Peyer's patch (tissue), 4 donors: ENCODE measurements at regions not wholly inside any gene's neighbourhood (a gene's known extent, or its start where the extent isn't known, plus 50 kb on each side); places are given as distances from the start of the nearest gene placed in this dataset.

Experiments
- DNase-seq, 3 donors: peaks; one replicate each; pipeline ENCODE4 v3.0.0-alpha.2; 2017 to 2019
- H3K27ac ChIP-seq, 4 donors: fragments of 200-600 bp; sonication (generic); one replicate each; pipeline ENCODE4 v1.5.1; 2016 to 2019
- H3K27me3 ChIP-seq, 2 donors: fragments of 200-600 bp; sonication (generic); one replicate each; pipeline ENCODE4 v1.5.1; 2019
- H3K36me3 ChIP-seq, 3 donors: fragments of 200-600 bp; sonication (generic); one replicate each; pipeline ENCODE4 v1.5.1; 2016 to 2019
- H3K4me1 ChIP-seq, 4 donors: fragments of 200-600 bp; sonication (generic); one replicate each; pipeline ENCODE4 v1.5.1; 2016 to 2019
- H3K4me3 ChIP-seq, 4 donors: fragments of 200-600 bp; sonication (generic); 1 replicate in 3 of 4; 2 replicates in 1 of 4; pipeline ENCODE4 v1.5.1; 2016 to 2019; ENCODE audit warnings: mild to moderate bottlenecking in 1 of 4
- H3K9me3 ChIP-seq, 4 donors: fragments of 200-600 bp; sonication (generic); one replicate each; pipeline ENCODE4 v1.5.1; 2016 to 2019; ENCODE audit warnings: mild to moderate bottlenecking in 1 of 4
- POLR2A ChIP-seq, 2 donors: fragments of 450-650 bp; IDR thresholded peaks; one replicate each; pipeline ENCODE4 v1.5.1; 2017; ENCODE audit warnings: antibody characterized with exemption in 2 of 2, mild to moderate bottlenecking in 2 of 2, moderate library complexity in 2 of 2
- TF ChIP-seq, protein P1 (sequence below), 6 experiments: fragments of 450-650 bp in 4 of 6; fragments of 200-600 bp in 2 of 6; sonication (generic) in 1 of 6; IDR thresholded peaks; one replicate each; pipeline ENCODE4 v1.5.1; 2017 to 2019; ENCODE audit warnings: antibody characterized with exemption in 6 of 6, mild to moderate bottlenecking in 3 of 6, moderate library complexity in 1 of 6

- TF ChIP-seq POLR2A (IDR thresholded peaks at IDR 0.05) = no peak
- TF ChIP-seq, protein P1, sequence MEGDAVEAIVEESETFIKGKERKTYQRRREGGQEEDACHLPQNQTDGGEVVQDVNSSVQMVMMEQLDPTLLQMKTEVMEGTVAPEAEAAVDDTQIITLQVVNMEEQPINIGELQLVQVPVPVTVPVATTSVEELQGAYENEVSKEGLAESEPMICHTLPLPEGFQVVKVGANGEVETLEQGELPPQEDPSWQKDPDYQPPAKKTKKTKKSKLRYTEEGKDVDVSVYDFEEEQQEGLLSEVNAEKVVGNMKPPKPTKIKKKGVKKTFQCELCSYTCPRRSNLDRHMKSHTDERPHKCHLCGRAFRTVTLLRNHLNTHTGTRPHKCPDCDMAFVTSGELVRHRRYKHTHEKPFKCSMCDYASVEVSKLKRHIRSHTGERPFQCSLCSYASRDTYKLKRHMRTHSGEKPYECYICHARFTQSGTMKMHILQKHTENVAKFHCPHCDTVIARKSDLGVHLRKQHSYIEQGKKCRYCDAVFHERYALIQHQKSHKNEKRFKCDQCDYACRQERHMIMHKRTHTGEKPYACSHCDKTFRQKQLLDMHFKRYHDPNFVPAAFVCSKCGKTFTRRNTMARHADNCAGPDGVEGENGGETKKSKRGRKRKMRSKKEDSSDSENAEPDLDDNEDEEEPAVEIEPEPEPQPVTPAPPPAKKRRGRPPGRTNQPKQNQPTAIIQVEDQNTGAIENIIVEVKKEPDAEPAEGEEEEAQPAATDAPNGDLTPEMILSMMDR (IDR thresholded peaks at IDR 0.05) = no peak
- DNase-seq = no peak
- no peaks in the 10 kb centered on the region for H3K4me1 ChIP-seq
- H3K4me3 ChIP-seq = no peak overlapping the region
- H3K9me3 ChIP-seq = no peaks in the 10 kb centered on the region
- no peak overlapping the region for H3K27ac ChIP-seq
- no peaks in the 10 kb centered on the region for H3K36me3 ChIP-seq
- no peaks in the 10 kb centered on the region for H3K27me3 ChIP-seq
Observed at GRCh38 chr12:60872850-60873713, 1277.3 kb downstream of the SLC16A7 start.

DNA sequence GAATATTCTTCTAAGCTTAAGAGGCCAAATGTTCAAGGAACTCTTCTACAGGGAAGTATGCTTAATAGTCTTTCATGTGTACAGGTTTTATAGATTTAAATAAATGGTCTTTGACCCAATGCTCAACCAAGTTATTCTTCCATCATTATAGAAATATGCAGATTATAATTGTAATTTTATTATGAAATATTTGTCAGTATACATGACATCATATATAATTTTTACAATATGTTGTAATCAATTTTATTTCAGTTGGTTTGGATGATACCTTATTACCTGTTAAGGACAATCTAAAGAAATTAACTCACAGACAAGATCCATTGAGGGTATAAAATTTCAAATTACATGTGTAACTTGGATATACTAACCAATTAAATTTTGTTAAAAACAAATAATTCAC lies 1278.3 kb downstream of the SLC16A7 start:
- TF ChIP-seq POLR2A (IDR thresholded peaks at IDR 0.05) = no peak
- TF ChIP-seq, protein P1 (IDR thresholded peaks at IDR 0.05) = no peak
- no peaks in the 10 kb centered on the region for H3K36me3 ChIP-seq
- no peak overlapping the region for H3K4me3 ChIP-seq
- H3K9me3 ChIP-seq = no peaks in the 10 kb centered on the region
- no peaks in the 10 kb centered on the region for H3K4me1 ChIP-seq
- no peak for DNase-seq
- no peaks in the 10 kb centered on the region for H3K27me3 ChIP-seq
- no peak overlapping the region for H3K27ac ChIP-seq

DNA sequence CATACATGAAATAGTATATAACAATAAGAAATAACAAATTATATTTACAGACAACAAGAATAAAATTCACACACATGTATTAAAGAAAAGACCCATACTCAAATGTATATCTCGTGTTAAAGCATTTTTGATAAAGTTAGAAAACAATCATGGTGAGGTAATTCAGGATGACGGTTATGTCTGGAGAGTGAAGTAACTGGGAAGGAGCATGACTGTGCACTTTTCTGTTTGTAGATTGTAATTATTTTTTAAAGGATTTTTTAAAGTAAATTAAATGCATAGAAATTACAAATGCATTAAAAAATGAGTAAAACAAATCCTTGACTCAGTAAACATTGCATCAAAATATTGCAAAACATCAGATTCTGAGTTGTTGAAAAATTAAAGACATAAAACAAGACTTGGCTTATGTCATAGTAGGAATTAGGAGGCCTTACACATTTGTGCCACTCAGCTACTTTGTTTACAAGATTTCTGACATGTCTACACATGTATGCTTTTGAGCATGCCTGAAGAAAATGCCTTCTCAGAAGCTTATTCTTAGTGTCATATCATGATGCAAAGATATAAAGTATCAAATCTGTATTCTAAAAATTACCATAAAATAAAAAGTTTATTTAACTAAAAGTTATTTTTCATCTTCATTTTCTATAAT lies 1325.1 kb downstream of the SLC16A7 start:
- Histone ChIP-seq H3K4me3 (no peak overlapping the region), H3K27me3 (no peaks in the 10 kb centered on the region), H3K27ac (no peak overlapping the region), H3K36me3 (no peaks in the 10 kb centered on the region), H3K9me3 (no peaks in the 10 kb centered on the region), H3K4me1 (no peaks in the 10 kb centered on the region)
- DNase-seq = no peak
- TF ChIP-seq, protein P1 (IDR thresholded peaks at IDR 0.05) = no peak
- TF ChIP-seq POLR2A (IDR thresholded peaks at IDR 0.05) = no peak

DNA sequence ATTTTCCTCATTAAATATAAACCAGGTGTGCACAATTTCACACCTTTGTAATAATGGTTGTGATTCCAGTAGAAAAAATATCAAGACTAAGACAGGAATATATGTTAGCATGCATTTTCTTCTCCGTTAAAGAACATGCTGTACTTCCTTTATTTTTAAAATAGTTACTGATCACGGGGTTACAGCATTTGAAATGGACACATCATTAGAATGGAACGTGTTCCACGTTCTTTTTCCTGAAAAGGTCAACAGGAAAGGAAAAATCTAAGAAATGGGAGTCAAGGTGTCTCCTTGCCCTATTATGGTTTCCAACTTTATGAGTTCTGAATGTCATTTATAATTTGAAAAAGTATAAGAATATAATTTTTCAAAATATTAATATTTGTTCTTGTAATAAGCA lies 1325.7 kb downstream of the SLC16A7 start:
- no peak overlapping the region for H3K4me3 ChIP-seq
- no peaks in the 10 kb centered on the region for H3K9me3 ChIP-seq
- H3K4me1 ChIP-seq = no peaks in the 10 kb centered on the region
- no peak overlapping the region for H3K27ac ChIP-seq
- no peak for DNase-seq
- TF ChIP-seq POLR2A (IDR thresholded peaks at IDR 0.05) = no peak
- TF ChIP-seq, protein P1 (IDR thresholded peaks at IDR 0.05) = no peak
- H3K36me3 ChIP-seq = no peaks in the 10 kb centered on the region
- no peaks in the 10 kb centered on the region for H3K27me3 ChIP-seq

DNA sequence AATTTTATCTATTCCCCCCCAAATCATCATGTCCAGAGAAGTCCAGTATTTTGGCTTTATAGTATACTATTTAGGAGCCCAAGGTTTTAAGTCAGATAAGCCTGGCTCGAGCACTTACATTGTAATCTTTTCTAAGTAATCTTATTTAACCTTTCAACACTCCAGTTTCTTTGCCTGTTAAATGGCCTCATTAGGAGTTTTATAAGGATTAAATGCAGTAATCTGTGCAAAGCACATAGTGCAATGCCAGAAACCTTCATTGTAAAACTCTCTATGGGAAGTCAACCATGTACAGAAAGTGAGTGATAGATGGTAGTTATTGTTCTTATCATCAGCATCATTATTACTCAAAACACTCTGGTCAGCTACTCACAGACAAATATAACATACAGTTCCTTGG lies 1330.4 kb downstream of the SLC16A7 start:
- Histone ChIP-seq H3K4me1 (no peaks in the 10 kb centered on the region), H3K27ac (no peak overlapping the region), H3K9me3 (no peaks in the 10 kb centered on the region), H3K4me3 (no peak overlapping the region), H3K27me3 (no peaks in the 10 kb centered on the region), H3K36me3 (no peaks in the 10 kb centered on the region)
- DNase-seq = no peak
- TF ChIP-seq, protein P1 (IDR thresholded peaks at IDR 0.05) = no peak
- TF ChIP-seq POLR2A (IDR thresholded peaks at IDR 0.05) = no peak
